LHCN-M2 (cell line): ENCODE measurements at regions not wholly inside any gene's neighbourhood (a gene's known extent, or its start where the extent isn't known, plus 50 kb on each side); places are given as distances from the start of the nearest gene placed in this dataset.

ENCODE experiments used
- DNase-seq: peaks from one replicate; pipeline ENCODE4 v3.0.0-alpha.2; 2012; ENCODE audit warnings: low read depth

DNA sequence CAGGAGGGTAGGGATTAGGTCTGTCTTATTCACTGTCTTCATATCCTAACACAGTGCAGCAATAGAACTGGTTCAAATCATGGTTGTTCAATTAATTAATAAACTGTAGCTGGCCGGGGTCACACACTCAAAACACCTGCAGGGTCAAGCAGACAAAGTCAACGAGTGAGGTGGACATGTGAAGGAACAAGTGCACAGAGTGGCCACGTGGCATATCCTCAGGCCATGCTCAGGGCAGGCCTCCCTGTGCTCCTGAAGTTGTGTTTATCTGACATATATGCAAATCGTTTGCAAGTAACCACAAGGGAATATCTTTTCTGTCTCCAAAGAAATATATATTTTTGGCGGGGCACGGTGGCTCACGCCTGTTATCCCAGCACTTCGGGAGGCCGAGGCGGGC, 98.5 kb upstream of the ZMIZ1 start:
- no peak for DNase-seq

DNA sequence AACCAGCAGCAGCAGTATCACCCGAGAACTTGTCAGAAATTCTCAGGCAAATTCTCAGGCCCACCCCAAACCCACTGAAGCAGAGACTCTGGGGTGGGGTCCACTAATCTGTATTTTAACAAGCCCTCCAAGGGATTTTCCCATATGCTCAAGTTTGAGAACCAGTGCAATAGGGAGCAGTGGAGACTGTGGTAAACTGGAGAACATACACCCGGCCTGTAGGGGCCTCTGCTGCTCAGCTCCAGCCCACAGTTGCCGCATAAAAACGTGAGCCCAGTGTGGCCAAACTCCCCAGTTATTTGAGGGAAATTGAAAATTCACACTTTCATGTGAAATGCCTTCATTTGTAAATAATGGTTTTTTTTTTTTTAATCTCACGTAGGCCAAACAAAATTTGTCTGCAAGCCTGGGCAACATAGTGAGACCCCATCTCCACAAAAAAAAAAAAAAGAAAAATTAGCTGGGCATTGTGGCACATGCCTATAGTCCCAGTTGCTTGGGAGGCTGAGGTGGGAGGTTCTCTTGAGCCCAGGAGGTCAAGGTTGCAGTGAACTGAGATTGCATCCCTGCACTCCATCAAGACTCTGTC, 97.6 kb upstream of the ZMIZ1 start:
- DNase-seq = no peak

DNA sequence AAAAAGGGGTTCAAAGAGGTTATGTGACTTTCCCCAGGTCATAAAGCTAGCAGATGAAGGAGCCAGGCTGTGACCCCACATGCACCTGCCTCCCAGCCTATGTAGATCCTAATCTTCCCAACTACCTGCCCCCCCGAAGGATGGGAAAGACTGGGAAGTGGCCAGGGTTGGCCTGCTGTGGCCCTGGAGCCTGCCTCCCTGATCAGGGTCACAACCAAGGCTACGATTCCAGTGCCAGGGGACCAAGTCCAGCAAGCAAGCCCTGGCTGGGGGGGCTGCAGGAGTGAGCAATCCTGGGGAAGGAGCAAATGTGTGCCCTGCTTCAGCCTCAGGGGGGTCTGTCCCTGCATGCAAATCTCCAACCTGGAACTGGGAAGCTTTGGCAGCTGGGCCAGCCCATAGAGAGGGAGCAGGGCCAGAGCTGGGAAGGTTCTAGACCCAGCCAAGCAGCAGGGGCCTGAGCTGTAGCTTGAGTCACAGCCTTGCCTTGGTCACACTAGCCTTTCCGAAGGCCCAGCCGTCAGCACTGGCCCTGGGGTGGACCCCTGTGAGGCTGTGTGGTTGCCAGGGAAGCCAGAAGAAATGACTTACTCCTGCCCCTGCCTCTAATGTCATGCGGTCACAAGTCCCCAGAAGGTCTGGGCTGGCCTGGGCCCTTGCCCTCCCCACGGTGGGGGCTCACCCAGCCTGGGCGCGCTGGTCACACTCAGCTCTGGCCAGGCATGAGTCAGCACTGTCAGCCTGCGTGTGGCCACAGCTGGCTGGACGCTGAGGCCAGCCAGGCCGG, 96.4 kb upstream of the ZMIZ1 start:
- DNase-seq = peak; percentile 86

DNA sequence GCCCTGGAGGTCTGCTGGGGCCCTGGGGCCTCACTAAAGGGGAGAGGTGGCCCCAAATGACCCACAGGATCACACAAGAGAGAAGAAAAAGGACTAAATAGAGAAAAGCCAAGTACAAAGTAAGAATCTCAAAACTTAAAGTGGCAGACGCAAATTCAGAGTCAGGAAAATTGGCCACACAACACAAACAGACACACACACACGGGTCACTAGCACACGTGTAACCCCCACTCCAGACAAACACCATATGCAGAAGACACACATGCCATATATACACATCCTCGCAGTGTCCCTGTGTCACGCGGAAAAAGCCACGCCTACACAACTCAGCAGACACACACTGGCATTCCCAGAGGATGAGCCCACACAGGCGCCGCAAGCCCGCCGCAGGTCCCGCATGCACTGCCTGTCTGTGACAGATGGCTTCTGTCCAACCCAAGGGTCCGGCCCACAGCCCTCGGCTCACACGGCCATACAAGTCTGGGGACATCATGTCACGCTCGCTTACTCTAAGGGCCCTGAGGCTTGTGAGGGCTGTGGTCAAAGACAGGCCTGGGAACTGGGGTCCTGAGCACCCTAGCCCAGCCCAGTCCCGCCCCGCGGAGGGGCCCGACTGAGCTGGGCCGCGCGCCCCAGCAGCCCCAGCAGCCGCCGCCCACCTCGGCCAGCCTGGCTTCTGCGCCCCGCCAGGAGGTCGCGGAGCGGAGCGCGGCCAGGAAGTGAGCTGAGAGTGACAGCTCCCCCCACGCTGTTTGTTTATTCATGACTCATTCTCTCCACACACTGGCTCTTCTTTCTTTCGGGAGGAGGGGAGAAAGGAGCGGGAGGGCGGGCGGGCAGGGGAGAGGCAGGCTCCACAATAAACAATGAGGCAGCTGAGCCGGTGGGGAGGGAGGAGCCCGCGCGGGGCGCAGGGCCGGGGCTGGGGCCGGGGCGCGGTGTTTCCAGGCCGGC, 95.5 kb upstream of the ZMIZ1 start:
- peak; percentile 93 for DNase-seq

DNA sequence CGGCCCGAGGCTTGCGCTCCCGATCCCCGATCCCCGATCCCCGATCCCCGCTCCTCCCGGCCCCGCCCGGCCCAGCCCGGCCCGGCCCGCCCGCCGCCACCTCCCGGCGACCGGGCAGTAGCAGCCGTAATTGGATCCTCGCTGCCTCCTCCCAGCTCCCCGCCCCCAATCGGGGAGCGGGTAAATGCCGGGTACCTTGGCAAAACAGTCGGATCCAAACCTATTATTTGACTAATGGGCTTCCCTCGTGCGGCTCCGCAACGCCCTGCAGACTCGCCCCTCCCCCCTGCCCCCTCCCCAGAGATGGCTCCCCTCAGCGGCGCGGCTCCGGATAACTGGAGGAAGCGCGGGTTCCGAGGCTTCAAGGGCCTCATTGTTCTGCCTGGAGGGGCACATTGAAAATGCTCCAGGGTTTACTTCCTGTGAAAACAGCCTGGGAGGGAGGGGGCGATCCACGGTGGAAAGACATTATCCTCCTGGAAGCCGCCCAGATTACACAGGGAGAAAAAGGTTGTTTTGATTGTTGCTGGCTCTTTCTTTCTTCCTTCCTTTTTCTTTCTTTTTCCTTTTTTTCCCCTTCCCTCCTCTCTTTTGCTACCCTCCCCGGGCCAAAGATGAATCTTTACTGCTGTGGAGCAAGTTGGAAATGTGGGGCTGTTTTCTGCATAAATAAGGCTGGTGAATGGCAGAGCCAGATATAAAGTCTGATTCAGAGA, 94.7 kb upstream of the ZMIZ1 start:
- DNase-seq = peak; percentile 70

DNA sequence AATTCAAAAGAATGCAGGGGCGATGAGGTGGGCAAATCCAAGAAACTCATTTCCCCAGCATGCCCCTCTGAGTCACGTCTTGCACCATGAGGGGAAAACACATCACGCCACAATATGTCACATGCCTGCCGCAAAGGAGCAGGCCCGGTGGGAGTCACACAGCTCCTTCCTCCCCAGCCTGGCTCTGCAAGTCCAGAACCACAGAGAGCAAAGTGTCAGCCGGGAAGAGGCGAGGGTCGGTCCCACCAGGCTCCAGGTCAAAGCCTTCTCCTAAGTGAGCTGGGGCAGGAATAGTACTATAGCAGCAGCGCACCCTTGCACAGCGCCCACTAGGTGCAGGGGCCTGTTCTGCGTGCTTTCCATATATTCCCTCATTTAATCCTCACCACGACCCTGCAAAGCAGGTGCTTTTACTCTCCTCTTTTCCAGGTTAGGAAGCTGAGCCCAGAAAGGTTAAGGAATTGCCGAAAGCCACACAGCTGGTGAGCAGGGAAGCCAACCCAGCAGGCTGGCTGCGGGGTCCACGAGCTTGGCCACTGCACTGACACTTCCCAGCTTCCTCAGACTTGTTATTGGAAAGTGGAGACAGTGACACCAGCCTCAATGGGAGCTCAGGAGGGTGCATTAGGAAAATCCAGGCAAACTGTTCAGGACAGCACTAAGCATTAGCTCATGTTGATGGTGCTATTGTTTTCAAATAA, 94.0 kb upstream of the ZMIZ1 start:
- peak; percentile 93 for DNase-seq

DNA sequence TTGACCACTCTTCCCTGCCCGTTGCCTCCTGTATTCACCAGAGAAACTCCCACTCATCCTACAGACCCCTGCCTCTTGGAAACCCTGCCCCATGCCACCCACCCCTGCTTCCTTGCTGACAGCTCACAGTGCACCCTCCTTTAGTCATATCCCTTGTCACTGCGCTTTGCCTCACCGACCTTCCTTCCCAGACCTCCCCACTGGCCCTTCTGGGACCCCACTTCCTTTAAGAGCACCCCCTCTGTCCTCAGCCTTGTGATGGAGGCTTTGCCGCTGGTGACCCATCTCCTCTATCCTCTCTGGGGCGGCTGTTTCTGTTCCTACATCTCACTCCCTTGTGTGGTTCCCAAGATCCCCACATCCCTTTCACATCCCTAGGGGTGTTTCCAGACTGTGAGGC, 92.8 kb upstream of the ZMIZ1 start:
- DNase-seq = no peak

DNA sequence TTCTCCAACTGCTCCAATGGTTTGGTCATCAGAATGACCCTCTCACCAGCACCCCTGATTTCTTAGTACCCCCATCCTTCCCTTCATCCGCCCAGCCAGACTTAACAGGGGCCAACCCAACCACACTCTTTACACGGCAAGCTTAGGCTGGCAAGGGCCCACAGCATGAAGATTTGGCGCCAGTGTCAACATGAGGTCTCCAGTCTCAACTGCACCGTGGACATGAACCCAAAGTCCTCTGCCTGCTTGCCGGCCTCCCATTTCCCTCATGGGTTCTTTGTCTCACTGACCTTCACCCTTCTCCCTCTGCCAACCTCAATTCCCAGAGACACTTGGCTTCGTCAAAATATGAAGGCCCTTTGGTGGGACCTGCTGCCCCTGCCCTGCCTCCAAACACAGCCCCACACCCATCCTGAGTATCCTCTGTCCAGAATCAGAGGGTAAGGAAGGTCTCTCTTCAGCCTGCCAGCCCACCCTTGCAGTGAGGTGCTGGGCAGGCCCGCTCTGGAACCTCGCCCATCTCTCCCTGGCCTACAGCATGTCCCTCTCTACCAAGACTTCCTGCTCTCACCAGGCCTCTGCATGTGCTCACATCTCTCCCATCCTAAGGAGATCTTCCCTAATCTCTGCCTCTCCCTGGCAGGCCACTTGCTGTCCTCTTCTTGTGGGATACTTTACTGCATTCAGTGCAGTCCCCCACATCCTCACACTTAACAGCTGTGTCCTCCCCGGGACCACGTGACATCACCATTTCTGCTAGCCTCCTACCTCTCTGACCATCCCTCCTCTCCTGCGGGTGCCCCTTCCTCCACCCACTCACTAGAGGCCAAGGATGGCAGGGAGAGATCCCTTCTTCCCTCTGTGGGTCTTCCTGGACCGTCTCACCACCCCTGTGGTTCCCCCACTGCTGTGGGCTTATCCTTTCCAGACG, 91.7 kb upstream of the ZMIZ1 start:
- DNase-seq = peak; percentile 25

DNA sequence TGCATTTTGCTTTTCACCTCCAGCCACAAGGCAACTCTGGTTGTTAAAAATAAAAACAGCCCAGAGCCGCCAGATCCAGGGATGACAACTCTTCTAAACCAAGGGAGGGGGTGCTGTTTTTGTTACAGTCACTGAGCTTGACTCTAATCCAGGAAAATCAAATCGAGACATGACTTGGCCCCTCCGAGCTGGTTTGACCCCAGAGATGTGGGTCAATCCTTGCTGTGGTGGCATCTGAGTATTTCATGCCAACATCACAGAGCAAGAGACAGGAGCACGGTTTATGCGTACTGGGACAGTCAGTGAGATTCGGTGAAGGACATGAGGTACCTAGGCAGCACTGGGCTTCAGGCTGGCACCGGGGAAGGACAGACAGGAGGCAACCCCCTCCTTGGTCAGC, 88.8 kb upstream of the ZMIZ1 start:
- no peak for DNase-seq

DNA sequence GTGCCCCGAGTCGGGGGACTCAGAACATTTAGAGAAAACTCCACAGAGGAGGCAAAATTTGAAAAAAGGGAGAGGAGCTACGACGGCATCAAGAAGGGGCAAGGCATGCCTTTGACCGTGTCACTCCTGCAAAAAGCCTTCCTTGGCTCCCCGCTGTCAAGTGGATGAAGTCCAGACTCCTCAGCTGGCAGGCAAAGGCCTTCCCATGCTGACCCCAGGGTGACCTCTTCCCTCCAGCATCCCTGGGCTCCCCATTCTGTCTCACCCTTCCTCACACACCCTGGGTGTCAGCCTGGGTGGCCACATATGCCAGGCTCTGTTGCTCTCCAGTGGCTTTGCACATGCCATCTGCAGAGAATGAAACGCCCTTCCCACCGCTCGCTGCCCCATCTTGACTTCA, 88.4 kb upstream of the ZMIZ1 start:
- no peak for DNase-seq

DNA sequence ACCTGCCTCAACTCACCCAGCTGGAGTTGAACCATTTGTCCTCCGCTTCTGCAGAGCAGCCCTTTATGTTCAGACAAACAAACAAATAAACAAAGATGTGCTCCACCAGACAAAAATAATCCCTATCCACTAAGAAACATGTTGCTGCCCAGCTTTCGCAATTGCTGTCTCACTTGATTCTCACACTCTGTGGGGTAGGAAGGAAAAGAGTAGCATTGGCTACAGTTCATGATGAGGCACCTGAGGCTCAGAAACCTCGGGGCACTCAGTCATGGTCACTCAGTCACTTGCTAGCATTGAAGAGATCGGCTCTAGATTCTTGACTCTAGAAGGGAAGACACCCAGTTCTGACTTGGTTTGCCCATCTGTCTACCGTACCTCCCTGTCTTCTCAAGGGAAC, 88.0 kb upstream of the ZMIZ1 start:
- no peak for DNase-seq

DNA sequence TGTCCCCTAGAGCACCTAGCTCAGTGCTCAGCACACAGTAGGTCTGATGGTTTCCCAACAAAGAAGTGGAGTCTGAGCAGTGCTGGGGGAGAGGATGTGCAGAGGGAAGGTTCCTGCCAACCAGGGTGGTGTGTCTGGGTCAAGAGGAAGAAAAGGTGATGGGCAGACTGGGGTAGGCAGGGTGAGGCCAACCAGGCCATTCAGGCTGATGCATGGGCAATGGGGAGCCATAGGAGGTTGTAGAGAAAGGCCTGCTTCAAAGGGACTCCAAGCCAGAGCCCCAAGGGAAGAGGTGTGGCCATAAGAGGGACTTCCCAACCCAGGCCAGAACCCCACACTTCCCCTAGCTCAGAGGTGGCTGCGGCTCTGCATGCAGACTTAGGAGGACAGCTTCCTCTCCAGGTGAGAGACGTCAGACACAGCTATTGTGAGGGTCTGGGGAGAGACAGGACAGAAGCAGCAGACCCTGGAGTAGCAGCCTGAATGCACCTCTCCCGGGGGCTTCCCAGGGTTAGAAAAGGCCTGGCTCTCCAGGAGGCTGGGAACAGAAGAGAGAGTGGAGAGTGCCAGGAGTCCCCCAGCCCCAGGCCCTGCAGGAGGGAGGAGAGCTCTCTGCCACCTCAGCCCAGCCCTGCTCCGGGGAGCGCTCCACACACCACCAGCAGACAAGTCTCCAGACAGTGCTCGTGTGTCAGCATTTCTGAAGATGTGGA, 87.4 kb upstream of the ZMIZ1 start:
- no peak for DNase-seq

DNA sequence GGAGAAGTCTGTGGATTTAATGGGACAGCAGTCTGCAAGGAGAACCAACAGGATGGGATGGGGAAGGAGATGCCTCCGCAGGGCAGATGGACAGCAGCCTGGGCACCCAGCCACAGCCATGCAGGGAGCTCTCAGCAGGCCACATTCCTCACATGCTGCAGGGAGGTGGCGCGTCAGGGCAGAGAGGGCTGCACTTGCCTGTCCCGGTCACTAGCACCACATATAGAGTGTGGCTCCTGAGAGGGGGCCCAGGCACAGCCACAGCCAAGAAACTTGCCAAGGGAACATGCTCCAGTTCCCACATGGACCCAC, 86.8 kb upstream of the ZMIZ1 start:
- no peak for DNase-seq

DNA sequence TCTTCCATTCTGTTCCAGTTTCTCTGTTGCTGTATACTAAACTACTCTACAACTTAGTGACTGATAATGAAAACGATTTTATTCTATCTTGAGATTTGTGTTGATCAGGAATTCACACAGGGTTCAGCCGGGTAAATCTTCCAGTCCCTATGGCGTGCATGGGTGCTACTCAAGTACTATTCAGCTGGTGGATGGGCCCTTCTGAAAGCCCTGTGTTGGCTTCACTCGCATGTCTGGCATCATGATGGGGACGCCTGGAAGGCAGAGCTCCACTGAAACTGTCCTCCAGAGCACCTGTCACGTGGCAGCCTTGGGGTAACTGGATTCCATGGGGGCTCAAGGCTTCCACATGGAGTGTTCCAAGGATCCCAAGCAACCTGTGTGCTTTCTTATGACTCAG, 86.0 kb upstream of the ZMIZ1 start:
- DNase-seq = no peak

DNA sequence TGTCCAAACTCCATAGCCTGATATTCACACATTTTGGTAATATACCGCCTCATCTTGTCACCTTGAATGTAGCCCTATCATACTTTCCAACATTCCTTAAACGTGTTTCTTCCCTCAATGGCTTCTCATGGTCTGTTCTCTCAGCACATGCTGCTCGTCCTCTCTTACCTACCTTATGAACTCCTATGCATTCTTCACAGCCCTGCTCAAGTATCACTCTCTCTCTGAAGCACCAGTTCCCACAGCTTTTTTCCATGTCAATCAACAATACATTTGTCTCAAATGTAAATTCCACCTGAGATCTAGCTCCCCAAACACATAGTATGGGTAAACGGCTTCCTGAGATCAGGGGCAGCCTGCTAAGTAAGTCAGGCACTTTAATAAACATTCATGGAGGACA, 85.2 kb upstream of the ZMIZ1 start:
- no peak for DNase-seq

DNA sequence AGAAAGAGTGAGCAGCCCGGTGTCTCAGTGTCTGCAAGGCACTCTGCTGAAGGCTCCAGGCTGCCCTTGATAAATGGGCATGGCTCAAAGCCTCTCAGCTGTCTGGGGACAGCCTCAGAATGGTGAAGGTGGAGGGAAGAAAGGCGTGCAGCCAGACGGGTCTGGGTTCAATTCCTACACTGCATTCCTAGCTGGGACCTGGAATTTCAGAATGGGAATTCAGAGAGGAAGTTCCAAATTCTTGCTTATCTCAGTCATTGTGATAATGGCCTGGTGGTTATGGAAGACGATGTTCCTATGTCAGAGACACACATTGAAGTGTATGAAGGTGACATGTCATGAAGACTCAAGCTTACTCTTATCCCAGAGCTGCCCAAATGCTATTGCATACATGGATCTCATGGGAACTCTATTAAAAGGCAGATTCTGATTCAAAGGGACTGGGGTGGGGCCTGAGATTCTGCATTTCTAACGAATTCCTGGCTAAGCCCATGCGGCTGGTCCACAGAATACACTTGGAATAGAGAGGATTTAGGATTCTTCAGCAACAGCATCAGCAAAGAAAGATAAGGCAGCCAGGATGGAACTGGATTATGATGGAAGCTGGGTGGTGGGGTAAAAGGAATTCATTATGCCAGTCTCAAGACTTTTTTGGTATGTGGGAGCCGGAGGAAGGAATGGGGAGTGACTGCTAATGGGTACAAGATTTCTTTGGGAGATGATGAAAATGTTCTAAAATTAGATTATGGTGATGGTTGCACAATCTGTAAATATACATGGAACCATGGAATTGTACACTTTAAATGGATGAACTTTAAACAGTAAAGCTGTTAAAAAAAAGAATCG, 82.6 kb upstream of the ZMIZ1 start:
- peak; percentile 25 for DNase-seq

DNA sequence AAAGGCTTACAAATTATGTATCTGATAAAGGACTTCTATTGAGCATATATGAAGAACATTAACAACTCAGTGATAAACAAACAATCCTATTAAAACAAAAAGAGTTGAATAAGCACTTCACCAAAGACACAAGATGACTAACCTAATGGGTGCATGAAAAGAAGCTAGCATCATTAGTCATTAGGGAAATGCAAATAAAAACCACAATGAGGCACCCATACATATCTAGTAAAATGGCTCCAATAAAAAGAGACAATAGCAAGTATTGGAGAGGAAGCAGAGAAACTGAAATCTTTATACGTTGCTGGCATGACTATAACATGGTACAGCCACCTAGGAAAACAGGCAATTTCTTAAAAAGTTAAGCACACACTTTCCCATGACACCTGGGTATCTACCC, 77.6 kb upstream of the ZMIZ1 start:
- DNase-seq = peak; percentile 26

DNA sequence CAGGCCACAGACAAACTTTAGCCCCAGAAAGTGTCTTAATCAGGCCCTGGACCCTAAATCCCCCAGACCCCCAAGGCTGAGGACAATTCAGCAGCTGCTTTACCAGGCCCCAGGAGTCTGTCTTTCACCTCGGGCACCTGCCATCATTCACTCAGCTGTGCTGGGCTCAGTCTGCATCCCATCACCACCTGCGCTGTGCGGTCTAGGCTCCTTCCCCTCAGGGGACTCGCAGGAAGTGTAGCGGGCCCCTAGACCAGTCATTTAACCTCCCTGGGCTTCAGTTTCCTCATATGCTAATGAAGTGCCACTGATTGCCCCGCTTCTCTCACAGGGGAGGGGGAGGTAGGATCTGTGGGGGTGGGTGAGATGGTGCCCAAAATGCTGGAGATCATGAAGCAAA, 76.4 kb upstream of the ZMIZ1 start:
- no peak for DNase-seq
